KG1 (cell line): ENCODE measurements at regions not wholly inside any gene's neighbourhood (a gene's known extent, or its start where the extent isn't known, plus 50 kb on each side); places are given as distances from the start of the nearest gene placed in this dataset.

Experiments used
- DNase-seq: peaks from one replicate; lab custom pipeline; 2025; lab: John Stamatoyannopoulos, UW

GRCh38 chr17:34416116-34416515 lies 53.1 kb upstream of the CCL1 start:
- DNase-seq: no peak

- no peak for DNase-seq
Measured at GRCh38 chr17:34414339-34414738, 51.3 kb upstream of the CCL1 start.

GRCh38 chr17:34413443-34414119 lies 50.5 kb upstream of the CCL1 start:
- DNase-seq: no peak

DNA sequence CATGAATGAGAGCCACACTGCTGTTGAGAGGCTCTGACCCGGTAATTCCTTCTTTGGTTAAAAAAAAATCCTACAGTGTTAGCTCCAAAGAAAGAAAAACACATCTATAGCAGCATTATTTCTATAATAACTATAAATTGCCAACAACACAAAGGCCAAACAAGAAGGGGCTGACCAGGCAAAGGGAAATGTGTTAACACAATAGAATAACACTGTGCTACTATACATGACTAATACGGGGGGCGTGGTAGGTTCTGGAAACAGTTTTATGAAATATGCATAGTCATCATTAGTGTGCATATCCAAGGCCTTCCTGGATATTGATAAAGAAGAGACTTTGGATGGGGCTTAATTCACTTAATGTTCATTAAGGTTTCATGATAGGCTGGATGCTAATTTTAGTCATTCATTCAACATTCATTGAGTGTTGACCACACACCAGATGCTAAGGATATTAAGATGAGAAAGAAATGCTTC lies 50.0 kb upstream of the CCL1 start:
- DNase-seq: no peak
